Smooth muscle cell (in vitro differentiated cells): ENCODE measurements at regions not wholly inside any gene's neighbourhood (a gene's known extent, or its start where the extent isn't known, plus 50 kb on each side); places are given as distances from the start of the nearest gene placed in this dataset.

Experiments
- DNase-seq: peaks from one replicate; lab custom pipeline; 2025; ENCODE audit not compliant: unreplicated experiment; lab: John Stamatoyannopoulos, UW
- H2AFZ ChIP-seq: fragments of 200-600 bp; sonication (generic); 2 replicates; pipeline ENCODE4 v1.6.0; 2016; ENCODE audit warnings: antibody characterized with exemption, low read depth, mild to moderate bottlenecking
- H3F3A ChIP-seq: fragments of 200-600 bp; sonication (generic); 2 replicates; pipeline ENCODE4 v1.6.0; 2017; ENCODE audit warnings: antibody characterized with exemption, low read depth
- H3K27ac ChIP-seq: fragments of 200-600 bp; sonication (generic); 2 replicates; pipeline ENCODE4 v1.5.1; 2016; ENCODE audit warnings: low read depth, mild to moderate bottlenecking
- H3K27me3 ChIP-seq: fragments of 200-600 bp; sonication (generic); 2 replicates; pipeline ENCODE4 v1.6.1; 2016; ENCODE audit warnings: low read depth, mild to moderate bottlenecking
- H3K36me3 ChIP-seq: fragments of 200-600 bp; sonication (generic); 2 replicates; pipeline ENCODE4 v1.5.1; 2016; ENCODE audit warnings: low read depth
- H3K4me1 ChIP-seq: fragments of 200-600 bp; sonication (generic); 2 replicates; pipeline ENCODE4 v1.5.1; 2016; ENCODE audit warnings: low read depth
- H3K4me2 ChIP-seq: fragments of 200-600 bp; sonication (generic); 2 replicates; pipeline ENCODE4 v1.6.0; 2016; ENCODE audit warnings: mild to moderate bottlenecking
- H3K4me3 ChIP-seq: fragments of 200-600 bp; sonication (generic); 2 replicates; pipeline ENCODE4 v1.5.1; 2016; ENCODE audit warnings: mild to moderate bottlenecking
- H3K79me2 ChIP-seq: fragments of 200-600 bp; sonication (generic); 2 replicates; pipeline ENCODE4 v1.6.0; 2016; ENCODE audit warnings: low read depth, mild to moderate bottlenecking
- H3K9ac ChIP-seq: fragments of 200-600 bp; sonication (generic); 2 replicates; pipeline ENCODE4 v1.6.0; 2016; ENCODE audit warnings: low read depth
- H3K9me3 ChIP-seq: fragments of 200-600 bp; sonication (generic); replicated peaks from 2 replicates; pipeline ENCODE4 v1.5.1; 2016; ENCODE audit warnings: low read depth
- H4K20me1 ChIP-seq: fragments of 200-600 bp; sonication (generic); 2 replicates; pipeline ENCODE4 v1.6.0; 2016; ENCODE audit warnings: low read depth
- WGBS: methylation state at CpG from one replicate; pipeline ENCODE4 v1.1.7; 2016; ENCODE audit warnings: low lambda C conversion rate; 5-methylcytosine and 5-hydroxymethylcytosine counted together
- TF ChIP-seq, protein P1 (sequence below): fragments of 200-600 bp; sonication (generic); IDR thresholded peaks from 2 replicates; pipeline ENCODE4 v1.5.1; 2017; ENCODE audit warnings: borderline replicate concordance, mild to moderate bottlenecking, antibody characterized with exemption; ENCODE audit not compliant: insufficient read depth, poor library complexity, severe bottlenecking

DNA sequence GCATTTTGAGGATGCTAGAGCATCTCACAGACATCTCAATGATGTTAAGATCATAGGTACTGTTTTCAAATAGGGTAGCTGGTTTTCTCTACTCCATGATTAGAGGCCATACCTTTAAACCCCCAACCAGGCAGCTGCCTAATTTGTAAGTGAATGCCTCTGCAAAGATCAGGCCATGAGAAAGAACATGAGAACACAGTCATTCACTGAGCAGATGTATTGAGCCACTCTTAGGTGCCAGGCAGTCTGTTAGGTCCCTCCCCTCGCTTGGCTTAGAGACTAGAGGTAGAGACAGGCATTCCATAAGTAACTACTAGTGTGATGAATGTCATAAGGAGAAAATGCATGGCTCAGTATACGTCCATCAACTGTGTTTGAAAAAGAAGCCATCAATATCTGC lies 410.0 kb downstream of the FGF9 start:
- no peaks in the 10 kb centered on the region for H3K4me1 ChIP-seq
- H3K79me2 ChIP-seq, result no peaks in the 10 kb centered on the region
- no peak overlapping the region for H2AFZ ChIP-seq
- H3K27ac ChIP-seq, result no peak overlapping the region
- H3K9me3 ChIP-seq, result no peaks in the 10 kb centered on the region
- WGBS, result 100% methylated on average over 2 of the region's 2 CpGs
- H3K27me3 ChIP-seq, result no peaks in the 10 kb centered on the region
- no peaks in the 10 kb centered on the region for H3K36me3 ChIP-seq
- no peaks in the 10 kb centered on the region for H4K20me1 ChIP-seq
- no peak overlapping the region for H3K4me2 ChIP-seq
- H3K9ac ChIP-seq, result no peak overlapping the region
- TF ChIP-seq, protein P1, sequence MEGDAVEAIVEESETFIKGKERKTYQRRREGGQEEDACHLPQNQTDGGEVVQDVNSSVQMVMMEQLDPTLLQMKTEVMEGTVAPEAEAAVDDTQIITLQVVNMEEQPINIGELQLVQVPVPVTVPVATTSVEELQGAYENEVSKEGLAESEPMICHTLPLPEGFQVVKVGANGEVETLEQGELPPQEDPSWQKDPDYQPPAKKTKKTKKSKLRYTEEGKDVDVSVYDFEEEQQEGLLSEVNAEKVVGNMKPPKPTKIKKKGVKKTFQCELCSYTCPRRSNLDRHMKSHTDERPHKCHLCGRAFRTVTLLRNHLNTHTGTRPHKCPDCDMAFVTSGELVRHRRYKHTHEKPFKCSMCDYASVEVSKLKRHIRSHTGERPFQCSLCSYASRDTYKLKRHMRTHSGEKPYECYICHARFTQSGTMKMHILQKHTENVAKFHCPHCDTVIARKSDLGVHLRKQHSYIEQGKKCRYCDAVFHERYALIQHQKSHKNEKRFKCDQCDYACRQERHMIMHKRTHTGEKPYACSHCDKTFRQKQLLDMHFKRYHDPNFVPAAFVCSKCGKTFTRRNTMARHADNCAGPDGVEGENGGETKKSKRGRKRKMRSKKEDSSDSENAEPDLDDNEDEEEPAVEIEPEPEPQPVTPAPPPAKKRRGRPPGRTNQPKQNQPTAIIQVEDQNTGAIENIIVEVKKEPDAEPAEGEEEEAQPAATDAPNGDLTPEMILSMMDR, result no peak
- H3F3A ChIP-seq, result no peaks in the 10 kb centered on the region
- no peak for DNase-seq
- no peak overlapping the region for H3K4me3 ChIP-seq

DNA sequence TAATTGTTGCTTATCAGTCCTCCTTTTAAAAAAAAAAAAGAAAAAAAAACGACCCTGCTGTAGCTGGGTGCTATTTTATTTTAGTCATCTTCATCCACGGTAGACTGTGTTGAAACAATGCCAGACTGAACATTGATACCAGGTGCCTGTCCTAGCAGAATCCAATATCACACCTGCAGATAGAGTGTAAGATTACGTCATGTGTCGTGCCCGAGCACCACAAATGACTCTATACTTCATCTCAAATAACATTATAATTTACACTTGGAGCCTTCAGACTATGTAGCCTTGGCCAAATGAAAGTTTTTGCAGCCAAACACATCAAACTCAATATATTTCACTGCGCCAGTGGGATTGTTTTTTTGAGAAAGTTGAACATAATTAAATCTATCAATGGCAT lies 410.6 kb downstream of the FGF9 start:
- TF ChIP-seq, protein P1, result no peak
- H3K27me3 ChIP-seq, result no peaks in the 10 kb centered on the region
- no peaks in the 10 kb centered on the region for H3F3A ChIP-seq
- H3K27ac ChIP-seq, result no peak overlapping the region
- no peak overlapping the region for H3K4me2 ChIP-seq
- H3K79me2 ChIP-seq, result no peaks in the 10 kb centered on the region
- no peak overlapping the region for H3K9ac ChIP-seq
- no peaks in the 10 kb centered on the region for H3K4me1 ChIP-seq
- H3K36me3 ChIP-seq, result no peaks in the 10 kb centered on the region
- no peaks in the 10 kb centered on the region for H4K20me1 ChIP-seq
- 81% methylated on average over 6 of the region's 6 CpGs for WGBS
- no peak overlapping the region for H2AFZ ChIP-seq
- H3K4me3 ChIP-seq, result no peak overlapping the region
- DNase-seq, result no peak
- H3K9me3 ChIP-seq, result no peaks in the 10 kb centered on the region

DNA sequence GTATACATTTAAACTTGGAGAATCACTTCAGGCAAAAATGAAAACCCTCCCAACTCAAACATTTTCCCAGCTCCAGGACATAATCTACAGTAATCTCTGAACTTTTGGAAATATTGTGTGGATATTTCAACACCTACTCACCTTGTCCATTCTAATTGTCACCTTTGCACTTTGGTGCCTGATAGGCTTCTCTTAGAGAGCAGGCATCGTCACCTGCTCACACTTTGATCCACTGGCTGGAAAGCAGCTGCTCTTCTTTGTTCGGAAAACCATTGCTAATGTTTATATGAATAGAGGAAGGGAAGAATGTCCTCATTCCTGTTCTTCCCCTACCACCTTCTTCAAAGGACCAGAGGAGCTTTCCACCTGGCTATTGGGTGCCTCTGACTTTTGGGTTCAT lies 411.2 kb downstream of the FGF9 start:
- Histone ChIP-seq H3K27me3 (no peaks in the 10 kb centered on the region), H3F3A (no peaks in the 10 kb centered on the region)
- TF ChIP-seq, protein P1, result no peak

DNA sequence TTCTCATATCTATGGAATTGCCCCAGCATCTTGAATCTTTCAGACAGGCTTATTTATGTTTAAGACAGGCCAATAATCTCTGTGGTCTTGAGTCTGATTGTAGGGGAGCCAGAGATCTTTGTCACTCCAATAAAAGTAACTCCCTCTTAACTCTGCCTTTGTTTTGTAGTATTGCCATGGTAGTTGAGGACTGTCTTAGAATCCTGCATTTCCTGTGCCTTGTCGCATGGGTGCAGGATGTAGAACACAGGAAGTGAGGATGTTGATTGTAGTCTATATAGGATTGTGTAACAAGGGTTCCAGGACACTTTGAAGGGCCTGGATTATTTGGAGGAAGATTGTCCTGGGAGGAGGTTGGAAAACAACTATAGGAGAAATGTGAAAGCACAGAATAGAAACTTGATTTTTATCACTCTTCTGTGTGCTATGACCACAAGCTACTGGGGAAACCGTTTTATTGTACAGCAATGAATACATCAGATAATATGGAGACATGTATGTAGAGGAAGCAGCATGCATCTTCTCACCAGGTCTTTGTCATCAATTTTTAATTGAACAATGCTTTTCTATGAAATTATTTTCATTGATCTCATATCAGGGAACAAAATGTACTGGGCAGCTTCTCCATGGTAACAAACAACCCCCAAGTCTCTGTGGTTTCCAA lies 411.7 kb downstream of the FGF9 start:
- Histone ChIP-seq H2AFZ (no peak overlapping the region), H3K9ac (no peak overlapping the region), H3K79me2 (no peaks in the 10 kb centered on the region), H3K27ac (no peak overlapping the region), H3K36me3 (no peaks in the 10 kb centered on the region), H3K27me3 (no peaks in the 10 kb centered on the region), H3K4me1 (no peaks in the 10 kb centered on the region), H3K4me3 (no peak overlapping the region), H4K20me1 (no peaks in the 10 kb centered on the region), H3F3A (no peaks in the 10 kb centered on the region), H3K4me2 (no peak overlapping the region), H3K9me3 (no peaks in the 10 kb centered on the region)
- DNase-seq, result no peak
- TF ChIP-seq, protein P1, result no peak
- 49% methylated on average over 2 of the region's 2 CpGs for WGBS

More for the DNA sequence above, 411.2 kb downstream of the FGF9 start:
- Histone ChIP-seq H2AFZ (no peak overlapping the region), H4K20me1 (no peaks in the 10 kb centered on the region), H3K27ac (no peak overlapping the region), H3K36me3 (no peaks in the 10 kb centered on the region), H3K9ac (no peak overlapping the region), H3K4me1 (no peaks in the 10 kb centered on the region), H3K4me2 (no peak overlapping the region), H3K4me3 (no peak overlapping the region), H3K79me2 (no peaks in the 10 kb centered on the region), H3K9me3 (no peaks in the 10 kb centered on the region)
- no peak for DNase-seq
- 73% methylated on average over 2 of the region's 2 CpGs for WGBS
